A549 (cell line): ENCODE measurements at regions not wholly inside any gene's neighbourhood (a gene's known extent, or its start where the extent isn't known, plus 50 kb on each side); places are given as distances from the start of the nearest gene placed in this dataset.

Experiments
- ATAC-seq, 2 experiments: fragments of 200-7000 bp in 1 of 2; fragments of >200 bp in 1 of 2; cut with Nextera tagmentation in 1 of 2; cut with Tn5 transposase in 1 of 2; 3 replicates each; pipeline versions ENCODE4 v1.8.0 to v1.9.1; 2018 to 2020; ENCODE audit warnings: mild to moderate bottlenecking in 1 of 2, moderate library complexity in 1 of 2
- CTCF ChIA-PET: fragments of 300-600 bp; sonication (Branson Sonifier 250); formaldehyde crosslinking; extraction: SDS; loops from one replicate; lab custom pipeline; 2021; ENCODE audit warnings: antibody characterized with exemption, inconsistent platforms; lab: Yijun Ruan, JAX
- POLR2A ChIA-PET: fragments of 350-600 bp; formaldehyde crosslinking; extraction: SDS; loops from one replicate; lab custom pipeline; 2021; ENCODE audit warnings: antibody characterized with exemption, inconsistent platforms; lab: Yijun Ruan, JAX
- DNase-seq, 2 experiments: peaks; one replicate each; pipeline versions ENCODE4 v3.0.0 to v3.0.0-alpha.2; 2011 to 2016; ENCODE audit warnings: low read depth in 1 of 2, low spot score in 1 of 2
- FAIRE-seq: peaks from 2 replicates; lab custom pipeline; 2011; peaks lifted over from hg19 to GRCh38; lab: Jason Lieb, UNC
- H3K27ac ChIP-seq, 2 experiments: fragments of >200 bp; sonication (Bioruptor Twin); formaldehyde crosslinking; 3 replicates each; pipeline ENCODE4 v1.5.1; 2016 to 2017
- H3K4me1 ChIP-seq: fragments of >200 bp; sonication (Bioruptor Twin); formaldehyde crosslinking; 3 replicates; pipeline ENCODE4 v1.6.1; 2016
- H3K4me2 ChIP-seq: fragments of >200 bp; sonication (Bioruptor Twin); formaldehyde crosslinking; 3 replicates; pipeline ENCODE4 v1.6.1; 2016
- H3K4me3 ChIP-seq: fragments of >200 bp; sonication (Bioruptor Twin); formaldehyde crosslinking; 3 replicates; pipeline ENCODE4 v1.5.1; 2016
- H3K9me3 ChIP-seq: fragments of >200 bp; sonication (Bioruptor Twin); formaldehyde crosslinking; 3 replicates; pipeline ENCODE4 v1.6.1; 2016
- BHLHE40 ChIP-seq: IDR thresholded peaks from 2 replicates; pipeline ENCODE4 v1.6.1; 2012; ENCODE audit warnings: low read depth, low read length, inconsistent platforms
- CEBPB ChIP-seq, 2 experiments: fragments of >200 bp in 1 of 2; sonication (Bioruptor Twin) in 1 of 2; formaldehyde crosslinking in 1 of 2; IDR thresholded peaks; 2 replicates each; pipeline ENCODE4 v1.6.1; 2012 to 2016
- CHD4 ChIP-seq: fragments of 200-600 bp; sonication (generic); IDR thresholded peaks from 2 replicates; pipeline ENCODE4 v1.6.1; 2016; ENCODE audit warnings: antibody characterized with exemption, mild to moderate bottlenecking, borderline replicate concordance
- ESRRA ChIP-seq: fragments of 150-350 bp; IDR thresholded peaks from 2 replicates; pipeline ENCODE4 v1.6.1; 2014; ENCODE audit warnings: mild to moderate bottlenecking, low read length, borderline replicate concordance
- FOSB ChIP-seq: fragments of 250-450 bp; sonication (Bioruptor Pico); IDR thresholded peaks from 2 replicates; pipeline ENCODE4 v1.5.0; 2020; ENCODE audit warnings: mild to moderate bottlenecking, moderate library complexity
- FOSL2 ChIP-seq, 2 experiments: fragments of 450-650 bp in 1 of 2; fragments of >200 bp in 1 of 2; sonication (Bioruptor Twin) in 1 of 2; formaldehyde crosslinking; IDR thresholded peaks; 2 replicates each; pipeline versions ENCODE4 v1.5.0 to v1.6.1; 2016 to 2020; ENCODE audit warnings: mild to moderate bottlenecking in 1 of 2, moderate library complexity in 1 of 2
- FOXS1 ChIP-seq: fragments of 250-450 bp; sonication (Bioruptor Pico); IDR thresholded peaks from 2 replicates; pipeline ENCODE4 v1.5.0; 2020; ENCODE audit warnings: mild to moderate bottlenecking, moderate library complexity
- HDAC2 ChIP-seq: fragments of 200-600 bp; sonication (generic); IDR thresholded peaks from 2 replicates; pipeline ENCODE4 v1.6.1; 2016
- HOXA7 ChIP-seq: fragments of 250-450 bp; sonication (Bioruptor Pico); IDR thresholded peaks from 2 replicates; pipeline ENCODE4 v1.5.0; 2020; ENCODE audit warnings: mild to moderate bottlenecking, moderate library complexity
- JUN ChIP-seq, 2 experiments: fragments of >200 bp; sonication (Bioruptor Twin); formaldehyde crosslinking; IDR thresholded peaks; 2 replicates in 1 of 2; 3 replicates in 1 of 2; pipeline ENCODE4 v1.6.1; 2016 to 2017
- KDM5A ChIP-seq: fragments of 200-600 bp; sonication (generic); IDR thresholded peaks from 2 replicates; pipeline ENCODE4 v1.6.1; 2016; ENCODE audit warnings: antibody characterized with exemption, mild to moderate bottlenecking
- MAZ ChIP-seq: fragments of 150-350 bp; IDR thresholded peaks from 2 replicates; pipeline ENCODE4 v1.6.1; 2014; ENCODE audit warnings: antibody characterized with exemption, low read depth, low read length, borderline replicate concordance
- NR3C1 ChIP-seq: fragments of >200 bp; sonication (Bioruptor Twin); formaldehyde crosslinking; IDR thresholded peaks from 3 replicates; pipeline ENCODE4 v1.6.1; 2017
- PHF8 ChIP-seq: fragments of 200-600 bp; sonication (generic); IDR thresholded peaks from 2 replicates; pipeline ENCODE4 v1.6.1; 2016; ENCODE audit warnings: low read depth, mild to moderate bottlenecking, antibody characterized with exemption, moderate library complexity, borderline replicate concordance
- RCOR1 ChIP-seq: fragments of 150-350 bp; IDR thresholded peaks from 2 replicates; pipeline ENCODE4 v1.6.1; 2014; ENCODE audit warnings: antibody characterized with exemption, low read length, low read depth
- RFX5 ChIP-seq: fragments of 450-650 bp; IDR thresholded peaks from 2 replicates; pipeline ENCODE4 v1.7.1; 2014; ENCODE audit warnings: antibody characterized with exemption, mild to moderate bottlenecking, moderate library complexity
- SMC3 ChIP-seq: fragments of >200 bp; sonication (Bioruptor Twin); formaldehyde crosslinking; IDR thresholded peaks from 3 replicates; pipeline ENCODE4 v1.6.1; 2018; ENCODE audit warnings: inconsistent platforms
- ZC3H11A ChIP-seq: fragments of 450-650 bp; IDR thresholded peaks from 2 replicates; pipeline ENCODE4 v1.6.1; 2014; ENCODE audit warnings: antibody characterized with exemption, mild to moderate bottlenecking
- ZFP36 ChIP-seq: fragments of 450-650 bp; IDR thresholded peaks from 2 replicates; pipeline ENCODE4 v1.6.1; 2014; ENCODE audit warnings: borderline replicate concordance; ENCODE audit not compliant: partially characterized antibody
- ZNF302 ChIP-seq: fragments of 250-450 bp; sonication (Bioruptor Pico); IDR thresholded peaks from 2 replicates; pipeline ENCODE4 v1.9.0; 2021; ENCODE audit warnings: inconsistent platforms, mild to moderate bottlenecking, moderate library complexity
- WGBS: methylation state at CpG from one replicate; pipeline ENCODE4 v1.1.6; 2017; ENCODE audit errors: missing lambda C conversion rate; 5-methylcytosine and 5-hydroxymethylcytosine counted together
- TF ChIP-seq, protein P1 (sequence below): fragments of >200 bp; sonication (Bioruptor Twin); formaldehyde crosslinking; IDR thresholded peaks from 2 replicates; pipeline ENCODE4 v1.6.1; 2016
- TF ChIP-seq, protein P2 (sequence below): IDR thresholded peaks from 2 replicates; pipeline ENCODE4 v1.6.1; 2012
- TF ChIP-seq, protein P3 (sequence below): fragments of 200-600 bp; sonication (generic); IDR thresholded peaks from 2 replicates; pipeline ENCODE4 v1.6.1; 2016; ENCODE audit warnings: antibody characterized with exemption, mild to moderate bottlenecking, moderate library complexity
- TF ChIP-seq, protein P4 (sequence below): IDR thresholded peaks from 2 replicates; pipeline ENCODE4 v1.6.1; 2012; ENCODE audit warnings: low read depth, borderline replicate concordance
- TF ChIP-seq, protein P5 (sequence below): fragments of 450-650 bp; IDR thresholded peaks from 2 replicates; pipeline ENCODE4 v1.6.1; 2014; ENCODE audit warnings: antibody characterized with exemption

DNA sequence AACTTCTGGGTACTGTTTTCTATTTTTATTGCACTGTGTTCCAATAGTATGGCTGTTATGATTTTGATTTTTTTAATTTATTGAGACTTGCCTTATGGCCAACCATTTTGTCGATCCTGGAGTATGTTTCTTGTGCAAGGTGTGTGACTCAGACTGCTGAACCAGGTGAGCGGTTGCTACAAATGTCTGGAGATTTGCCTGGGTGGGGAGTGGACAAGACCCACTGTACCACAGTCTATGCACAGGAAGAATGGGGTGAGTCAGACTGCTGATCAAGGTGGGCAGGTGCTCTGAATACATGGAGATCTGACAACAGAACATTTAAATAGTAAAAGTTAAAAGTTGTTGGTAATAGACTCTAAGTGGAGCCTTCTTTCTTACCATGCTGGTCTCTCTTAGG lies 609.2 kb downstream of the CSNK1G3 start:
- Histone ChIP-seq H3K4me3 (no peak overlapping the region), H3K4me2 (no peak overlapping the region), H3K4me1 (no peaks in the 10 kb centered on the region), H3K9me3 (no peaks in the 10 kb centered on the region), H3K27ac (no peak overlapping the region)
- CTCF ChIA-PET = no interaction called here
- POLR2A ChIA-PET = no interaction called here
- ATAC-seq (no peak), FAIRE-seq (no peak), DNase-seq (no peak)
- 45% methylated on average over 2 of the region's 2 CpGs for WGBS
- TF ChIP-seq NR3C1 (no peak), PHF8 (no peak)
- TF ChIP-seq, protein P1, sequence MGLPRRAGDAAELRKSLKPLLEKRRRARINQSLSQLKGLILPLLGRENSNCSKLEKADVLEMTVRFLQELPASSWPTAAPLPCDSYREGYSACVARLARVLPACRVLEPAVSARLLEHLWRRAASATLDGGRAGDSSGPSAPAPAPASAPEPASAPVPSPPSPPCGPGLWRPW = no peak
- TF ChIP-seq, all 56 proteins: peak for 0

DNA sequence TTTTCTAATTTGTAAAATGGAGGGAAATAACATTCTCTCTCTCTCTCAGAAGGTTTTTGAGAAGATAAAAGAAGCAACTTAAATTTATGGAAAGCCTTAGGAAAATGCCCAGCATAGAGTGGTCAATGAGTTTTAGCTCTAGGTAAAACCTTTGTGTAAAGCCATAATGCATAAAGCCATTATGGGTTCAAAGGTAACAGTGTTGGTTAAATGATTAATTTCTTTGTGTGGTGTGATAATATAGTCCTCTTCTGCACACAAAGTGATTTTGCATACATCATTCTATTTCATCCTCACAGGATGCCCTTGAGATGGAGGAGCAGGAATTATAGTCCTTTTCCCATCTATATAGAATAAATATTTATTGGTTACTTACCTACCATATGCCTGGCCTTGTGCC lies 602.9 kb downstream of the CSNK1G3 start:
- Histone ChIP-seq H3K27ac (no peak overlapping the region), H3K4me3 (no peak overlapping the region), H3K4me2 (no peak overlapping the region), H3K4me1 (no peaks in the 10 kb centered on the region), H3K9me3 (no peaks in the 10 kb centered on the region)
- ATAC-seq (no peak), DNase-seq (no peak), FAIRE-seq (peak; percentile 39)
- ChIA-PET POLR2A (interaction anchor here (0.6 kb wide), 1 partner anchor 28 kb away, joined by 5 read pairs; no protein-coding TSS in a partner anchor), CTCF (no interaction called here)
- TF ChIP-seq ZFP36 (no peak), RCOR1 (no peak)

DNA sequence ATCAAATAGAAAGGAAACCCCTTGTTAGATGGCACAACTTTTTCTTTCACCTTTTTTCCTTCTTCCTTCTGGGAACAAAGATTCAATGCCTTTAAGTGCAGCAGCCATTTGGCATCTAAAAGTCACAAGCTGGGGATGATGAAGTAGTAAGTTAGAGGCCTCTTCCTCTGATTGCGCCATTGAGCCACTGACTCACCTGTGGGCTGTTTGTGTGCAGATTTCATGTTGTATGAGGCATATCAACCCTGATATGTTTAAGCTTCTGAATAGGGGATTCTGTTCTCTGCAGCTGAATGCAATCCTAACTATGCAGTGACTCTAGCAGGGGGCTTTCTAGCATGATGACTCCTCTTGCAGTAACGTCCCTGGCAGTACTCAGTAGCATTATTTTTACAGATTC lies 599.9 kb downstream of the CSNK1G3 start:
- ATAC-seq = no peak
- DNase-seq = no peak
- CTCF ChIA-PET = no interaction called here

DNA sequence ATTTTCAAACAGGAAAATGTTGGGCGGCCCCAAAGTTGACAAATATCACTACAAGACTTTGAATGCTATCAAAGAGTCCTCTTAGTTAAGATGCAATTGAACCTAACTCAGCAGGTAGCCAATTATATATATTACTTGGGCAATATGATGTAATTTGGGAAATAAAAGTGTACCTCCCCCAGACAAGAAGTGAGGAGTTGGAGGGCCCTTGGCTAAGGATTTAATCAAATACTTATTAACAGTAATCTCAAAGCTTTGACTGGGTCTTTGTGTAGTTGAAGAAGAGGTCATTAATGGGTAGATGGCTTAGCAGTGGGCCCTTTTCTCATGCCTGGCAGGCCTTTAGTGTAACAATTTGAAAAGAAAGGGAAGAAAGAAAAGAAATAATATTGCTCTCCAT lies 599.0 kb downstream of the CSNK1G3 start:
- H3K4me1 ChIP-seq = no peaks in the 10 kb centered on the region
- no peaks in the 10 kb centered on the region for H3K9me3 ChIP-seq
- POLR2A ChIA-PET = no interaction called here
- ATAC-seq (no peak), FAIRE-seq (no peak), DNase-seq (no peak)
- no peak overlapping the region for H3K4me2 ChIP-seq
- no peak overlapping the region for H3K27ac ChIP-seq
- H3K4me3 ChIP-seq = no peak overlapping the region
- CTCF ChIA-PET = no interaction called here
- 63% methylated on average over 1 of the region's 1 CpG for WGBS
- TF ChIP-seq ZC3H11A = no peak
- TF ChIP-seq HOXA7 = no peak
- TF ChIP-seq FOSL2 (IDR thresholded peaks at IDR 0.05) = no peak
- no peak for TF ChIP-seq FOSL2 (CRISPR knock-in tag; IDR thresholded peaks at IDR 0.05)
- no peak for TF ChIP-seq KDM5A
- no peak for TF ChIP-seq CEBPB (IDR thresholded peaks at IDR 0.05)
- TF ChIP-seq, protein P2, sequence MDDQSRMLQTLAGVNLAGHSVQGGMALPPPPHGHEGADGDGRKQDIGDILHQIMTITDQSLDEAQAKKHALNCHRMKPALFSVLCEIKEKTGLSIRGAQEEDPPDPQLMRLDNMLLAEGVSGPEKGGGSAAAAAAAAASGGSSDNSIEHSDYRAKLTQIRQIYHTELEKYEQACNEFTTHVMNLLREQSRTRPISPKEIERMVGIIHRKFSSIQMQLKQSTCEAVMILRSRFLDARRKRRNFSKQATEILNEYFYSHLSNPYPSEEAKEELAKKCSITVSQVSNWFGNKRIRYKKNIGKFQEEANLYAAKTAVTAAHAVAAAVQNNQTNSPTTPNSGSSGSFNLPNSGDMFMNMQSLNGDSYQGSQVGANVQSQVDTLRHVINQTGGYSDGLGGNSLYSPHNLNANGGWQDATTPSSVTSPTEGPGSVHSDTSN = no peak
- TF ChIP-seq JUN (IDR thresholded peaks at IDR 0.05) = no peak
- no peak for TF ChIP-seq FOXS1 (CRISPR knock-in tag)
- TF ChIP-seq, protein P1 = no peak
- no peak for TF ChIP-seq RCOR1
- no peak for TF ChIP-seq BHLHE40
- TF ChIP-seq RFX5 = no peak

More for the DNA sequence above, 599.9 kb downstream of the CSNK1G3 start:
- no peaks in the 10 kb centered on the region for H3K9me3 ChIP-seq
- WGBS = 40% methylated on average over 2 of the region's 2 CpGs
- H3K4me2 ChIP-seq = no peak overlapping the region
- POLR2A ChIA-PET = no interaction called here
- H3K27ac ChIP-seq = no peak overlapping the region
- no peaks in the 10 kb centered on the region for H3K4me1 ChIP-seq
- TF ChIP-seq HDAC2 (no peak), ESRRA (no peak), CEBPB (IDR thresholded peaks at IDR 0.05) (no peak), FOSB (CRISPR knock-in tag) (no peak), MAZ (no peak), KDM5A (no peak), ZC3H11A (no peak), SMC3 (no peak), CHD4 (no peak), ZNF302 (CRISPR knock-in tag) (no peak)
- TF ChIP-seq, protein P3, sequence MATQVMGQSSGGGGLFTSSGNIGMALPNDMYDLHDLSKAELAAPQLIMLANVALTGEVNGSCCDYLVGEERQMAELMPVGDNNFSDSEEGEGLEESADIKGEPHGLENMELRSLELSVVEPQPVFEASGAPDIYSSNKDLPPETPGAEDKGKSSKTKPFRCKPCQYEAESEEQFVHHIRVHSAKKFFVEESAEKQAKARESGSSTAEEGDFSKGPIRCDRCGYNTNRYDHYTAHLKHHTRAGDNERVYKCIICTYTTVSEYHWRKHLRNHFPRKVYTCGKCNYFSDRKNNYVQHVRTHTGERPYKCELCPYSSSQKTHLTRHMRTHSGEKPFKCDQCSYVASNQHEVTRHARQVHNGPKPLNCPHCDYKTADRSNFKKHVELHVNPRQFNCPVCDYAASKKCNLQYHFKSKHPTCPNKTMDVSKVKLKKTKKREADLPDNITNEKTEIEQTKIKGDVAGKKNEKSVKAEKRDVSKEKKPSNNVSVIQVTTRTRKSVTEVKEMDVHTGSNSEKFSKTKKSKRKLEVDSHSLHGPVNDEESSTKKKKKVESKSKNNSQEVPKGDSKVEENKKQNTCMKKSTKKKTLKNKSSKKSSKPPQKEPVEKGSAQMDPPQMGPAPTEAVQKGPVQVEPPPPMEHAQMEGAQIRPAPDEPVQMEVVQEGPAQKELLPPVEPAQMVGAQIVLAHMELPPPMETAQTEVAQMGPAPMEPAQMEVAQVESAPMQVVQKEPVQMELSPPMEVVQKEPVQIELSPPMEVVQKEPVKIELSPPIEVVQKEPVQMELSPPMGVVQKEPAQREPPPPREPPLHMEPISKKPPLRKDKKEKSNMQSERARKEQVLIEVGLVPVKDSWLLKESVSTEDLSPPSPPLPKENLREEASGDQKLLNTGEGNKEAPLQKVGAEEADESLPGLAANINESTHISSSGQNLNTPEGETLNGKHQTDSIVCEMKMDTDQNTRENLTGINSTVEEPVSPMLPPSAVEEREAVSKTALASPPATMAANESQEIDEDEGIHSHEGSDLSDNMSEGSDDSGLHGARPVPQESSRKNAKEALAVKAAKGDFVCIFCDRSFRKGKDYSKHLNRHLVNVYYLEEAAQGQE = no peak
- TF ChIP-seq, protein P4, sequence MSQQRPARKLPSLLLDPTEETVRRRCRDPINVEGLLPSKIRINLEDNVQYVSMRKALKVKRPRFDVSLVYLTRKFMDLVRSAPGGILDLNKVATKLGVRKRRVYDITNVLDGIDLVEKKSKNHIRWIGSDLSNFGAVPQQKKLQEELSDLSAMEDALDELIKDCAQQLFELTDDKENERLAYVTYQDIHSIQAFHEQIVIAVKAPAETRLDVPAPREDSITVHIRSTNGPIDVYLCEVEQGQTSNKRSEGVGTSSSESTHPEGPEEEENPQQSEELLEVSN = no peak
- TF ChIP-seq, protein P5, sequence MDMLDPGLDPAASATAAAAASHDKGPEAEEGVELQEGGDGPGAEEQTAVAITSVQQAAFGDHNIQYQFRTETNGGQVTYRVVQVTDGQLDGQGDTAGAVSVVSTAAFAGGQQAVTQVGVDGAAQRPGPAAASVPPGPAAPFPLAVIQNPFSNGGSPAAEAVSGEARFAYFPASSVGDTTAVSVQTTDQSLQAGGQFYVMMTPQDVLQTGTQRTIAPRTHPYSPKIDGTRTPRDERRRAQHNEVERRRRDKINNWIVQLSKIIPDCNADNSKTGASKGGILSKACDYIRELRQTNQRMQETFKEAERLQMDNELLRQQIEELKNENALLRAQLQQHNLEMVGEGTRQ = no peak
- no peak for FAIRE-seq
- no peak overlapping the region for H3K4me3 ChIP-seq
